ENCODE measurements at regions not wholly inside any gene's neighbourhood (a gene's known extent, or its start where the extent isn't known, plus 50 kb on each side); places are given as distances from the start of the nearest gene placed in this dataset.

GRCh38 chr21:35768187-35768586, 292.1 kb downstream of the SETD4 start:
- no peak for TF ChIP-seq CTCF (IDR thresholded peaks at IDR 0.05)
- no peak for TF ChIP-seq POLR2A (IDR thresholded peaks at IDR 0.05)
- TF ChIP-seq EP300 (IDR thresholded peaks at IDR 0.05) = no peak

All from suprapubic skin (tissue), 3 donors.